CD4-positive, alpha-beta T cell (primary cell): ENCODE measurements at regions not wholly inside any gene's neighbourhood (a gene's known extent, or its start where the extent isn't known, plus 50 kb on each side); places are given as distances from the start of the nearest gene placed in this dataset.

Experiments
- ATAC-seq: fragments of 200-7000 bp; cut with Tn5 transposase; one replicate; pipeline ENCODE4 v1.10.0; 2022; ENCODE audit warnings: mild to moderate bottlenecking; ENCODE audit not compliant: poor library complexity
- CTCF ChIA-PET: fragments of 350-600 bp; sonication (Branson Sonifier 250); formaldehyde crosslinking; loops from one replicate; lab custom pipeline; 2021; ENCODE audit warnings: antibody characterized with exemption, inconsistent platforms; lab: Charles Lee
- POLR2A ChIA-PET: fragments of 350-600 bp; sonication (Branson Sonifier 250); formaldehyde crosslinking; loops from one replicate; lab custom pipeline; 2021; ENCODE audit warnings: antibody characterized with exemption, inconsistent platforms; lab: Charles Lee
- DNase-seq, 14 experiments: peaks; one replicate each; pipeline ENCODE4 v3.0.0-alpha.2; 2013 to 2020; ENCODE audit warnings: mixed read lengths in 2 of 14
- H3K27ac ChIP-seq, 2 donors: one replicate each; pipeline versions ENCODE4 v1.5.1 to v1.7.0; 2013; ENCODE audit warnings: low read length in 2 of 2, low read depth in 1 of 2, mild to moderate bottlenecking in 1 of 2
- H3K27me3 ChIP-seq, 2 experiments: 1 replicate in 1 of 2; 2 replicates in 1 of 2; pipeline versions ENCODE4 v1.6.1 to v1.7.0; 2013; ENCODE audit warnings: low read length in 2 of 2, control low read depth in 1 of 2, mild to moderate bottlenecking in 1 of 2, moderate library complexity in 1 of 2; ENCODE audit not compliant: insufficient read depth in 2 of 2, control insufficient read depth in 1 of 2
- H3K36me3 ChIP-seq: one replicate; pipeline ENCODE4 v1.6.1; 2013; ENCODE audit warnings: low read length, control low read depth; ENCODE audit not compliant: insufficient read depth
- H3K4me1 ChIP-seq: one replicate; pipeline ENCODE4 v1.6.1; 2013; ENCODE audit warnings: low read length, control low read depth; ENCODE audit not compliant: insufficient read depth
- H3K4me3 ChIP-seq: one replicate; pipeline ENCODE4 v1.5.1; 2013; ENCODE audit warnings: mild to moderate bottlenecking, low read length, moderate library complexity
- H3K9me3 ChIP-seq, 2 experiments: 1 replicate in 1 of 2; 2 replicates in 1 of 2; pipeline versions ENCODE4 v1.6.1 to v1.7.0; 2013; ENCODE audit warnings: low read length in 2 of 2, mild to moderate bottlenecking in 2 of 2, control low read depth in 1 of 2, moderate library complexity in 1 of 2; ENCODE audit not compliant: control insufficient read depth in 1 of 2, insufficient read depth in 1 of 2
- H3K27ac Mint-ChIP-seq: one replicate; pipeline ENCODE4 v1.8.0; 2020; ENCODE audit warnings: mixed read lengths
- H3K27me3 Mint-ChIP-seq: one replicate; pipeline ENCODE4 v1.8.0; 2021; ENCODE audit warnings: mixed read lengths
- H3K36me3 Mint-ChIP-seq: one replicate; pipeline ENCODE4 v1.8.0; 2021; ENCODE audit warnings: low read depth, mixed read lengths
- H3K4me1 Mint-ChIP-seq: one replicate; pipeline ENCODE4 v1.8.0; 2021; ENCODE audit warnings: low read depth, mixed read lengths
- H3K4me3 Mint-ChIP-seq: one replicate; pipeline ENCODE4 v1.8.0; 2020; ENCODE audit warnings: mild to moderate bottlenecking, mixed read lengths
- H3K9me3 Mint-ChIP-seq: one replicate; pipeline ENCODE4 v1.8.0; 2020; ENCODE audit warnings: mixed read lengths
- intact Hi-C, 2 experiments: fragments of 100-400 bp; cut with DNase I in 1 of 2; cut with micrococcal nuclease in 1 of 2; formaldehyde crosslinking; loops; one replicate each; pipeline versions ENCODE4 v1.15.1 to v1.9.0; 2023 to 2025; cut with DNase I, micrococcal nuclease
- TF ChIP-seq, protein P1 (sequence below): fragments of 200-600 bp; IDR thresholded peaks from one replicate; pipeline ENCODE4 v1.8.0; 2022; ENCODE audit warnings: antibody characterized with exemption, mild to moderate bottlenecking

GRCh38 chr13:52899206-52899605 lies 50.8 kb upstream of the PCDH8 start:
- Mint-ChIP-seq H3K27me3 (peaks cover 6% of the 10 kb centered on the region), H3K27ac (no peak overlapping the region), H3K4me3 (no peak overlapping the region), H3K36me3 (no peaks in the 10 kb centered on the region), H3K4me1 (no peaks in the 10 kb centered on the region), H3K9me3 (no peaks in the 10 kb centered on the region)
- intact Hi-C loops: no loop called here
- TF ChIP-seq, protein P1, sequence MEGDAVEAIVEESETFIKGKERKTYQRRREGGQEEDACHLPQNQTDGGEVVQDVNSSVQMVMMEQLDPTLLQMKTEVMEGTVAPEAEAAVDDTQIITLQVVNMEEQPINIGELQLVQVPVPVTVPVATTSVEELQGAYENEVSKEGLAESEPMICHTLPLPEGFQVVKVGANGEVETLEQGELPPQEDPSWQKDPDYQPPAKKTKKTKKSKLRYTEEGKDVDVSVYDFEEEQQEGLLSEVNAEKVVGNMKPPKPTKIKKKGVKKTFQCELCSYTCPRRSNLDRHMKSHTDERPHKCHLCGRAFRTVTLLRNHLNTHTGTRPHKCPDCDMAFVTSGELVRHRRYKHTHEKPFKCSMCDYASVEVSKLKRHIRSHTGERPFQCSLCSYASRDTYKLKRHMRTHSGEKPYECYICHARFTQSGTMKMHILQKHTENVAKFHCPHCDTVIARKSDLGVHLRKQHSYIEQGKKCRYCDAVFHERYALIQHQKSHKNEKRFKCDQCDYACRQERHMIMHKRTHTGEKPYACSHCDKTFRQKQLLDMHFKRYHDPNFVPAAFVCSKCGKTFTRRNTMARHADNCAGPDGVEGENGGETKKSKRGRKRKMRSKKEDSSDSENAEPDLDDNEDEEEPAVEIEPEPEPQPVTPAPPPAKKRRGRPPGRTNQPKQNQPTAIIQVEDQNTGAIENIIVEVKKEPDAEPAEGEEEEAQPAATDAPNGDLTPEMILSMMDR: no peak
- H3K27ac ChIP-seq: no peak overlapping the region
- ATAC-seq: no peak
- POLR2A ChIA-PET: no interaction called here
- no peak for DNase-seq
- H3K36me3 ChIP-seq: no peaks in the 10 kb centered on the region
- no peaks in the 10 kb centered on the region for H3K4me1 ChIP-seq
- H3K27me3 ChIP-seq: peaks cover 0 to 5% of the 10 kb centered on the region in 2 experiments
- CTCF ChIA-PET: no interaction called here
- no peak overlapping the region for H3K4me3 ChIP-seq
- no peaks in the 10 kb centered on the region for H3K9me3 ChIP-seq
